K562 (cell line): ENCODE measurements at regions not wholly inside any gene's neighbourhood (a gene's known extent, or its start where the extent isn't known, plus 50 kb on each side); places are given as distances from the start of the nearest gene placed in this dataset.

Experiments used
- ATAC-seq: fragments of 200-7000 bp; cut with Tn5 transposase; 3 replicates; pipeline ENCODE4 v1.9.1; 2020; ENCODE audit warnings: moderate library complexity
- BruUV-seq: library from RNA; stranded (reverse); fragments of 400-500 nt; replicated peaks from 2 replicates; lab custom pipeline; 2021; lab: Mats Ljungman, UMichigan
- CTCF ChIA-PET: fragments of 300-600 bp; formaldehyde crosslinking; extraction: SDS; loops from one replicate; lab custom pipeline; 2021; ENCODE audit warnings: low intra/inter-chr PET ratio; lab: Yijun Ruan, JAX
- POLR2A ChIA-PET: fragments of 300-600, 350-650 bp; sonication (Branson Sonifier 250); formaldehyde crosslinking; extraction: SDS; loops from one replicate; lab custom pipeline; 2021; ENCODE audit warnings: antibody characterized with exemption, inconsistent platforms; lab: Yijun Ruan, JAX
- DNase-seq, 4 experiments: peaks; one replicate each; pipeline versions ENCODE4 v3.0.0 to v3.0.0-alpha.2; 2011 to 2018; ENCODE audit warnings: low spot score in 3 of 4, mixed read lengths in 3 of 4; ENCODE audit errors: extremely low read depth in 1 of 4
- FAIRE-seq: peaks from 2 replicates; lab custom pipeline; 2011; peaks lifted over from hg19 to GRCh38; lab: Jason Lieb, UNC
- H2AFZ ChIP-seq: 2 replicates; pipeline ENCODE4 v1.6.0; 2011; ENCODE audit warnings: low read depth, low read length, control low read depth, inconsistent platforms
- H3K27ac ChIP-seq: fragments of 200-600 bp; 3 replicates; pipeline ENCODE4 v1.8.0; 2011; ENCODE audit warnings: low read depth, mild to moderate bottlenecking, control low read depth, inconsistent platforms, low read length, moderate library complexity, mixed read lengths; ENCODE audit errors: extremely low read depth
- H3K27me3 ChIP-seq, 2 experiments: fragments of 300-600 bp in 1 of 2; 2 replicates in 1 of 2; 3 replicates in 1 of 2; pipeline versions ENCODE4 v1.6.0 to v1.8.0; 2011; ENCODE audit warnings: inconsistent platforms in 2 of 2, low read length in 2 of 2, mild to moderate bottlenecking in 1 of 2, mixed read lengths in 1 of 2, moderate library complexity in 1 of 2; ENCODE audit not compliant: control insufficient read depth in 2 of 2, insufficient read depth in 2 of 2
- H3K36me3 ChIP-seq: fragments of 300-600 bp; 3 replicates; pipeline ENCODE4 v1.8.0; 2011; ENCODE audit warnings: mild to moderate bottlenecking, low read length, inconsistent platforms; ENCODE audit not compliant: control insufficient read depth, insufficient read depth
- H3K4me1 ChIP-seq, 2 experiments: fragments of 200-600 bp in 1 of 2; replicated peaks in 1 of 2; 2 replicates in 1 of 2; 3 replicates in 1 of 2; pipeline versions ENCODE4 v1.5.1 to v1.8.0; 2011; ENCODE audit warnings: inconsistent platforms in 2 of 2, low read length in 2 of 2, mild to moderate bottlenecking in 1 of 2, mixed read lengths in 1 of 2, moderate library complexity in 1 of 2; ENCODE audit not compliant: control insufficient read depth in 2 of 2, insufficient read depth in 2 of 2
- H3K4me2 ChIP-seq: 2 replicates; pipeline ENCODE4 v1.6.1; 2011; ENCODE audit warnings: low read length, control low read depth, inconsistent platforms, mixed read lengths; ENCODE audit not compliant: insufficient read depth
- H3K4me3 ChIP-seq: fragments of 200-600 bp; sonication (generic), shearing (Covaris generic); 2 replicates; pipeline ENCODE4 v1.5.1; 2016; ENCODE audit warnings: control low read depth, inconsistent platforms
- H3K79me2 ChIP-seq: fragments of 200-600 bp; 3 replicates; pipeline ENCODE4 v1.8.0; 2011; ENCODE audit warnings: low read length, inconsistent platforms; ENCODE audit not compliant: control insufficient read depth, insufficient read depth
- H3K9ac ChIP-seq, 2 experiments: 2 replicates each; pipeline versions ENCODE4 v1.6.0 to v1.6.1; 2011; ENCODE audit warnings: low read depth in 2 of 2, low read length in 2 of 2, control low read depth in 1 of 2, inconsistent platforms in 1 of 2, mild to moderate bottlenecking in 1 of 2, mixed read lengths in 1 of 2; ENCODE audit not compliant: insufficient read depth in 1 of 2
- H3K9me1 ChIP-seq: one replicate; pipeline ENCODE4 v1.6.0; 2011; ENCODE audit warnings: inconsistent platforms, mild to moderate bottlenecking, low read length, moderate library complexity; ENCODE audit not compliant: control insufficient read depth, insufficient read depth
- H3K9me3 ChIP-seq: replicated peaks from 2 replicates; pipeline ENCODE4 v1.5.1; 2011; ENCODE audit warnings: low read depth, low read length, inconsistent platforms; ENCODE audit not compliant: control insufficient read depth, insufficient read depth
- H4K20me1 ChIP-seq: replicated peaks from 2 replicates; pipeline ENCODE4 v1.6.1; 2011; ENCODE audit warnings: low read length, inconsistent platforms, mixed read lengths; ENCODE audit not compliant: control insufficient read depth, insufficient read depth
- CCNT2 ChIP-seq: IDR thresholded peaks from 2 replicates; pipeline ENCODE4 v1.6.1; 2011; ENCODE audit warnings: borderline replicate concordance, low read depth, mild to moderate bottlenecking, moderate library complexity, mixed read lengths, low read length; ENCODE audit not compliant: insufficient read length; ENCODE audit errors: extremely low read depth
- NCOR1 ChIP-seq: fragments of 450-650 bp; IDR thresholded peaks from 2 replicates; pipeline ENCODE4 v1.6.1; 2016; ENCODE audit warnings: mild to moderate bottlenecking, moderate library complexity
- ZBTB12 ChIP-seq: fragments of 250-450 bp; sonication (Bioruptor Pico); IDR thresholded peaks from 2 replicates; pipeline ENCODE4 v1.4.0; 2020
- ZHX1 ChIP-seq: fragments of 150-350 bp; conservative IDR thresholded peaks from 2 replicates; pipeline ENCODE4 v1.6.1; 2014; ENCODE audit warnings: low read length
- WGBS: fragments of 100-300 bp; shearing (Covaris generic); methylation state at CpG from one replicate; pipeline ENCODE4 v1.1.6; 2016; ENCODE audit warnings: low coverage, mixed read lengths; ENCODE audit not compliant: insufficient coverage; ENCODE audit errors: missing lambda C conversion rate; 5-methylcytosine and 5-hydroxymethylcytosine counted together
- in situ Hi-C: fragments of 300-500 bp; cut with MboI; formaldehyde crosslinking; loops from 4 replicates; pipeline ENCODE4 v1.15.0; 2018; ENCODE audit warnings: inconsistent platforms, mixed read lengths
- intact Hi-C: fragments of 100-400 bp; cut with micrococcal nuclease; formaldehyde crosslinking; loops from 2 replicates; pipeline ENCODE4 v1.14.2; 2022

- CTCF ChIA-PET: no interaction called here
- H3K4me1 ChIP-seq: no peaks in the 10 kb centered on the region; a peak in 1 of 5 replicates
- H3K36me3 ChIP-seq: no peaks in the 10 kb centered on the region
- DNase-seq (no peak), ATAC-seq (no peak)
- in situ Hi-C loops: no loop called here
- H3K9me3 ChIP-seq: no peaks in the 10 kb centered on the region
- H4K20me1 ChIP-seq: no peaks in the 10 kb centered on the region; the same call in 1 of the 2 replicates
- peaks cover 10 to 28% of the 10 kb centered on the region in 2 experiments; a peak in 3 of 5 replicates for H3K27me3 ChIP-seq
- no peak overlapping the region for H3K4me3 ChIP-seq
- intact Hi-C loops: no loop called here
- no peaks in the 10 kb centered on the region for H3K79me2 ChIP-seq
- BruUV-seq: no TSS peak
- H3K9ac ChIP-seq: no peak overlapping the region
- H2AFZ ChIP-seq: no peak overlapping the region
- TF ChIP-seq CCNT2: no peak
- no peak for TF ChIP-seq ZHX1
- no peak for TF ChIP-seq ZBTB12
- TF ChIP-seq NCOR1: no peak
- TF ChIP-seq, all 486 proteins: peak for 0
- POLR2A ChIA-PET: interaction anchor here (0.5 to 0.7 kb wide), 3 partner anchors 13 to 763 kb away, joined by 3 read pairs; no protein-coding TSS in a partner anchor
- Histone ChIP-seq H3K9me1 (no peaks in the 10 kb centered on the region), H3K4me2 (no peak overlapping the region), H3K27ac (no peak overlapping the region)
- FAIRE-seq: no peak
- WGBS: 0% methylated on average over 3 of the region's 3 CpGs
These were observed 211.4 kb downstream of the RPLP1 start for GRCh38 chr15:69663982-69664381.
